ENCODE measurements at regions not wholly inside any gene's neighbourhood (a gene's known extent, or its start where the extent isn't known, plus 50 kb on each side); places are given as distances from the start of the nearest gene placed in this dataset.

GRCh38 chr7:131745390-131746248 lies 189.2 kb upstream of the PODXL start:
- WGBS, 2 experiments (ENCODE audit: extremely low coverage in 2 of 2, insufficient read length in 1 of 2) = 57% methylated on average over 3 of the region's 15 CpGs; no CpG with 5 or more reads in 1 of the 2 experiments
- H2BK15ac ChIP-seq (ENCODE audit: low read depth, low read length) = no peak overlapping the region
- ATAC-seq (ENCODE audit: low read depth) = peak; percentile 95

More at GRCh38 chr7:131745390-131746248, 189.2 kb upstream of the PODXL start:
- no peak overlapping the region for H3K14ac ChIP-seq (replicated peaks; ENCODE audit: low read depth, low read length)
- no peak overlapping the region for H2BK120ac ChIP-seq (ENCODE audit: low read depth, low read length)
- no peak overlapping the region for H2BK5ac ChIP-seq (ENCODE audit: low read depth, low read length, poor library complexity, severe bottlenecking)
- no peaks in the 10 kb centered on the region for H3K4me1 ChIP-seq (ENCODE audit: control insufficient read depth, insufficient read depth, low read length)
- H3K27ac ChIP-seq (ENCODE audit: insufficient read depth, low read length) = no peak overlapping the region
- POLR2A ChIA-PET (ENCODE audit: unreplicated experiment) = no interaction called here
- H2BK20ac ChIP-seq (ENCODE audit: low read depth, low read length) = no peak overlapping the region
- no peak overlapping the region for H3K18ac ChIP-seq (ENCODE audit: low read depth, low read length)
- TF ChIP-seq MAFK (IDR thresholded peaks at IDR 0.05; ENCODE audit: low read depth, low read length) = 0 out of 2 replicates have a peak, but pooled peaks have one; percentile 12
- TF ChIP-seq CHD1 (IDR thresholded peaks at IDR 0.05; ENCODE audit: low read depth, low read length) = no peak
- CTCF ChIA-PET = no interaction called here
- no peak overlapping the region for H3K56ac ChIP-seq (ENCODE audit: extremely low read depth, insufficient read depth, low read length)
- intact Hi-C loops (cut with micrococcal nuclease) = no loop called here
- no peak overlapping the region for H4K8ac ChIP-seq (ENCODE audit: low read depth in 2 of 2, low read length in 2 of 2)
- H3K9ac ChIP-seq (ENCODE audit: low read depth, low read length) = no peak overlapping the region
- peak; percentile 43 for DNase-seq
- H3K4ac ChIP-seq (ENCODE audit: low read depth, low read length) = no peak overlapping the region
- dilution Hi-C loops (cut with HindIII; ENCODE audit: low sequenced_read_pairs, unreplicated experiment) = no loop called here
- no peaks in the 10 kb centered on the region for H3K79me1 ChIP-seq (ENCODE audit: low read depth in 1 of 2, low read length in 2 of 2)
- H4K5ac ChIP-seq (ENCODE audit: low read depth, low read length) = no peak overlapping the region
- H3K27me3 ChIP-seq (ENCODE audit: control insufficient read depth, insufficient read depth, low read length) = no peaks in the 10 kb centered on the region
- H3K36me3 ChIP-seq (ENCODE audit: control insufficient read depth, insufficient read depth, low read length) = no peaks in the 10 kb centered on the region
- no peaks in the 10 kb centered on the region for H4K20me1 ChIP-seq (ENCODE audit: insufficient read depth, low read length)
- in situ Hi-C loops (cut with MboI; ENCODE audit: low sequenced_read_pairs) = no loop called here
- no peak overlapping the region for H2AFZ ChIP-seq (replicated peaks; ENCODE audit: low read length, poor library complexity)
- no peak overlapping the region for H3K23ac ChIP-seq (ENCODE audit: low read depth, low read length)
- H3K4me3 ChIP-seq (ENCODE audit: insufficient read depth, low read depth, low read length) = no peak overlapping the region
- no peak overlapping the region for H2AK9ac ChIP-seq (replicated peaks; ENCODE audit: low read depth, low read length, poor library complexity)
- no peak overlapping the region for H3K4me2 ChIP-seq (ENCODE audit: low read depth, low read length)
- no peaks in the 10 kb centered on the region for H3K9me3 ChIP-seq (ENCODE audit: control insufficient read depth, insufficient read depth, low read length)
- H2AK5ac ChIP-seq (ENCODE audit: low read depth, low read length) = no peak overlapping the region
- no TSS peak for BruUV-seq (replicated peaks)
- no peaks in the 10 kb centered on the region for H3K9me1 ChIP-seq (ENCODE audit: insufficient read depth, low read length)
- H4K91ac ChIP-seq (ENCODE audit: insufficient read depth, low read depth, low read length) = no peak overlapping the region

Measured in IMR-90 (cell line).